ENCODE measurements at regions not wholly inside any gene's neighbourhood (a gene's known extent, or its start where the extent isn't known, plus 50 kb on each side); places are given as distances from the start of the nearest gene placed in this dataset.

- TF ChIP-seq CTCF (IDR thresholded peaks at IDR 0.05; ENCODE audit: low read depth, low read length): no peak
- TF ChIP-seq MAX (IDR thresholded peaks at IDR 0.05; ENCODE audit: low read depth, low read length): no peak
- no peak for TF ChIP-seq POLR2A (IDR thresholded peaks at IDR 0.05; ENCODE audit: extremely low read depth, insufficient read length)
Observed at GRCh38 chr7:17580141-17580540, 281.7 kb downstream of the AHR start.

Data from NB4 (cell line).